C4-2B (cell line): ENCODE measurements at regions not wholly inside any gene's neighbourhood (a gene's known extent, or its start where the extent isn't known, plus 50 kb on each side); places are given as distances from the start of the nearest gene placed in this dataset.

Experiments
- CTCF ChIP-seq: fragments of 450-650 bp; conservative IDR thresholded peaks from 2 replicates; pipeline ENCODE4 v1.5.1; 2017; ENCODE audit warnings: mild to moderate bottlenecking
- ZFX ChIP-seq: fragments of 450-650 bp; IDR thresholded peaks from 2 replicates; pipeline ENCODE4 v1.6.1; 2017

- no peak for TF ChIP-seq CTCF
- TF ChIP-seq ZFX, result no peak
These were observed 117.4 kb upstream of the CES5A start for GRCh38 chr16:55992551-55992950.
